ENCODE measurements at regions not wholly inside any gene's neighbourhood (a gene's known extent, or its start where the extent isn't known, plus 50 kb on each side); places are given as distances from the start of the nearest gene placed in this dataset.
"Not testable (repeated sequence)": the region's sequence is repeated elsewhere in the genome, so short reads cannot be mapped to it uniquely, and the experiment has no call there.

- not testable (repeated sequence) for H3K36me3 ChIP-seq; H3K4me3 ChIP-seq; H3K27me3 ChIP-seq; H3K9me3 ChIP-seq (replicated peaks); H3K4me1 ChIP-seq; H3K27ac ChIP-seq; DNase-seq
Observed at GRCh38 chr7:79995741-79996140, 138.9 kb upstream of the GNAI1 start.

GRCh38 chr7:79988653-79989052, 146.0 kb upstream of the GNAI1 start:
- no peaks in the 10 kb centered on the region for H3K4me1 ChIP-seq
- no peak overlapping the region for H3K4me3 ChIP-seq
- DNase-seq = no peak
- 0 out of 2 replicates have a peak, but pooled peaks cover 3% of the 10 kb centered on the region for H3K27me3 ChIP-seq
- no peaks in the 10 kb centered on the region for H3K9me3 ChIP-seq (replicated peaks)
- no peak overlapping the region for H3K27ac ChIP-seq
- H3K36me3 ChIP-seq = no peaks in the 10 kb centered on the region

- Histone ChIP-seq H3K9me3 (replicated peaks) (no peaks in the 10 kb centered on the region), H3K4me3 (no peak overlapping the region), H3K27ac (no peak overlapping the region), H3K4me1 (0 out of 2 replicates have a peak, but pooled peaks cover 2% of the 10 kb centered on the region), H3K27me3 (no peaks in the 10 kb centered on the region), H3K36me3 (no peaks in the 10 kb centered on the region)
- DNase-seq = no peak
Observed at GRCh38 chr7:79984210-79984609, 150.4 kb upstream of the GNAI1 start.

- Histone ChIP-seq H3K27me3 (no peaks in the 10 kb centered on the region), H3K36me3 (no peaks in the 10 kb centered on the region), H3K4me1 (0 out of 2 replicates have a peak, but pooled peaks cover 2% of the 10 kb centered on the region), H3K9me3 (replicated peaks) (no peaks in the 10 kb centered on the region), H3K4me3 (no peak overlapping the region), H3K27ac (no peak overlapping the region)
- DNase-seq = no peak
Observed at GRCh38 chr7:79982141-79982770, 152.4 kb upstream of the GNAI1 start.

GRCh38 chr7:79980376-79980775, 154.3 kb upstream of the GNAI1 start:
- 0 out of 2 replicates have a peak, but pooled peaks cover 2% of the 10 kb centered on the region for H3K4me1 ChIP-seq
- no peaks in the 10 kb centered on the region for H3K27me3 ChIP-seq
- no peaks in the 10 kb centered on the region for H3K36me3 ChIP-seq
- H3K9me3 ChIP-seq (replicated peaks) = no peaks in the 10 kb centered on the region
- no peak overlapping the region for H3K4me3 ChIP-seq
- no peak overlapping the region for H3K27ac ChIP-seq
- DNase-seq = no peak

- no peaks in the 10 kb centered on the region for H3K36me3 ChIP-seq
- DNase-seq = no peak
- H3K9me3 ChIP-seq (replicated peaks) = no peaks in the 10 kb centered on the region
- no peak overlapping the region for H3K27ac ChIP-seq
- no peaks in the 10 kb centered on the region for H3K27me3 ChIP-seq
- H3K4me1 ChIP-seq = 0 out of 2 replicates have a peak, but pooled peaks cover 2% of the 10 kb centered on the region
- H3K4me3 ChIP-seq = no peak overlapping the region
Observed at GRCh38 chr7:79979437-79979836, 155.2 kb upstream of the GNAI1 start.

- Histone ChIP-seq H3K4me1 (0 out of 2 replicates have a peak, but pooled peaks cover 2% of the 10 kb centered on the region), H3K36me3 (no peaks in the 10 kb centered on the region), H3K27me3 (no peaks in the 10 kb centered on the region), H3K27ac (no peak overlapping the region), H3K9me3 (replicated peaks) (no peaks in the 10 kb centered on the region), H3K4me3 (no peak overlapping the region)
- DNase-seq = no peak
Observed at GRCh38 chr7:79977481-79977880, 157.2 kb upstream of the GNAI1 start.

- not testable (repeated sequence) for H3K4me1 ChIP-seq; H3K27ac ChIP-seq; DNase-seq; H3K36me3 ChIP-seq; H3K4me3 ChIP-seq; H3K9me3 ChIP-seq (replicated peaks); H3K27me3 ChIP-seq
Observed at GRCh38 chr7:79976711-79977020, 158.0 kb upstream of the GNAI1 start.

- not testable (repeated sequence) for H3K27me3 ChIP-seq; DNase-seq; H3K27ac ChIP-seq; H3K4me1 ChIP-seq; H3K36me3 ChIP-seq; H3K9me3 ChIP-seq (replicated peaks); H3K4me3 ChIP-seq
Observed at GRCh38 chr7:79975986-79976710, 158.5 kb upstream of the GNAI1 start.

- no peaks in the 10 kb centered on the region for H3K36me3 ChIP-seq
- DNase-seq = no peak
- no peaks in the 10 kb centered on the region for H3K9me3 ChIP-seq (replicated peaks)
- H3K27me3 ChIP-seq = no peaks in the 10 kb centered on the region
- no peak overlapping the region for H3K27ac ChIP-seq
- H3K4me1 ChIP-seq = no peaks in the 10 kb centered on the region
- no peak overlapping the region for H3K4me3 ChIP-seq
Observed at GRCh38 chr7:79973455-79973854, 161.2 kb upstream of the GNAI1 start.

GRCh38 chr7:79971058-79971457, 163.6 kb upstream of the GNAI1 start:
- no peak overlapping the region for H3K27ac ChIP-seq

GRCh38 chr7:79968894-79969293, 165.7 kb upstream of the GNAI1 start:
- DNase-seq = peak in 1 of 2 experiments; percentile 10
- Histone ChIP-seq H3K27me3 (no peaks in the 10 kb centered on the region), H3K36me3 (no peaks in the 10 kb centered on the region), H3K9me3 (replicated peaks) (no peaks in the 10 kb centered on the region), H3K27ac (no peak overlapping the region), H3K4me3 (no peak overlapping the region), H3K4me1 (no peaks in the 10 kb centered on the region)

More at GRCh38 chr7:79971058-79971457, 163.6 kb upstream of the GNAI1 start:
- Histone ChIP-seq H3K27me3 (no peaks in the 10 kb centered on the region), H3K9me3 (replicated peaks) (no peaks in the 10 kb centered on the region), H3K36me3 (no peaks in the 10 kb centered on the region), H3K4me3 (no peak overlapping the region), H3K4me1 (no peaks in the 10 kb centered on the region)
- no peak for DNase-seq

GRCh38 chr7:79968077-79968648, 166.5 kb upstream of the GNAI1 start:
- Histone ChIP-seq H3K27me3 (no peaks in the 10 kb centered on the region), H3K4me3 (no peak overlapping the region), H3K27ac (no peak overlapping the region), H3K4me1 (no peaks in the 10 kb centered on the region), H3K36me3 (no peaks in the 10 kb centered on the region), H3K9me3 (replicated peaks) (no peaks in the 10 kb centered on the region)
- no peak for DNase-seq

- Histone ChIP-seq H3K4me1 (no peaks in the 10 kb centered on the region), H3K36me3 (no peaks in the 10 kb centered on the region), H3K9me3 (replicated peaks) (no peaks in the 10 kb centered on the region), H3K4me3 (no peak overlapping the region), H3K27ac (no peak overlapping the region), H3K27me3 (no peaks in the 10 kb centered on the region)
- DNase-seq = no peak
Observed at GRCh38 chr7:79965946-79966345, 168.7 kb upstream of the GNAI1 start.

GRCh38 chr7:79964463-79964862, 170.2 kb upstream of the GNAI1 start:
- Histone ChIP-seq H3K27ac (no peak overlapping the region), H3K4me1 (no peaks in the 10 kb centered on the region), H3K4me3 (no peak overlapping the region), H3K27me3 (no peaks in the 10 kb centered on the region), H3K36me3 (no peaks in the 10 kb centered on the region), H3K9me3 (replicated peaks) (no peaks in the 10 kb centered on the region)
- DNase-seq = no peak
